Esophagus muscularis mucosa (tissue), 3 donors: ENCODE measurements at regions not wholly inside any gene's neighbourhood (a gene's known extent, or its start where the extent isn't known, plus 50 kb on each side); places are given as distances from the start of the nearest gene placed in this dataset.

ENCODE experiments used
- POLR2A ChIP-seq: fragments of 450-650 bp; IDR thresholded peaks from one replicate; pipeline ENCODE4 v1.6.1; 2017; ENCODE audit warnings: antibody characterized with exemption, moderate library complexity, mild to moderate bottlenecking, low read depth
- POLR2AphosphoS5 ChIP-seq, 2 donors: sonication (generic); formaldehyde crosslinking; IDR thresholded peaks; one replicate each; pipeline ENCODE4 v1.6.1; 2017; ENCODE audit warnings: antibody characterized with exemption in 2 of 2
- TF ChIP-seq, protein P1 (sequence below), 3 experiments: fragments of 200-600 bp in 2 of 3; fragments of 450-650 bp in 1 of 3; sonication (generic) in 2 of 3; IDR thresholded peaks; one replicate each; pipeline ENCODE4 v1.5.1; 2017 to 2019; ENCODE audit warnings: antibody characterized with exemption in 3 of 3, mild to moderate bottlenecking in 2 of 3, moderate library complexity in 1 of 3

DNA sequence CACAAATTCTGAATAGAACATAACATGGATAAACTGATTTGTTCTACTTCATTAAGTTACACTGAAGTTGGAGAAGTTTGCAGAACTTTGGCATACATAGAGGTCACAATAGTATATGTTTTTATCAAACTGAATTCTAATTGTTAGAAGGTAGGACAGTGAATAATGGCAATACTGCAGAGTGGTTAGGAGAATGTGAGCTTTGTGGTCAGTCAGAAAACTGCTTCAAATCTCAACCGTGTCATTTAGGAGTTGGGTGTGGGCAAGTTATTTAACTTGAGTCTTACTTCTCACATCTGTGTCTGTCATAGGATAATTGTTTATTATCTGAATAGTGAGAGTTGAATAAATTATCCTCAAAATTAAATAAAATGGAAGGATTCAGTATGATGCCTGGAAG, 374.6 kb upstream of the SYT1 start:
- TF ChIP-seq, protein P1, sequence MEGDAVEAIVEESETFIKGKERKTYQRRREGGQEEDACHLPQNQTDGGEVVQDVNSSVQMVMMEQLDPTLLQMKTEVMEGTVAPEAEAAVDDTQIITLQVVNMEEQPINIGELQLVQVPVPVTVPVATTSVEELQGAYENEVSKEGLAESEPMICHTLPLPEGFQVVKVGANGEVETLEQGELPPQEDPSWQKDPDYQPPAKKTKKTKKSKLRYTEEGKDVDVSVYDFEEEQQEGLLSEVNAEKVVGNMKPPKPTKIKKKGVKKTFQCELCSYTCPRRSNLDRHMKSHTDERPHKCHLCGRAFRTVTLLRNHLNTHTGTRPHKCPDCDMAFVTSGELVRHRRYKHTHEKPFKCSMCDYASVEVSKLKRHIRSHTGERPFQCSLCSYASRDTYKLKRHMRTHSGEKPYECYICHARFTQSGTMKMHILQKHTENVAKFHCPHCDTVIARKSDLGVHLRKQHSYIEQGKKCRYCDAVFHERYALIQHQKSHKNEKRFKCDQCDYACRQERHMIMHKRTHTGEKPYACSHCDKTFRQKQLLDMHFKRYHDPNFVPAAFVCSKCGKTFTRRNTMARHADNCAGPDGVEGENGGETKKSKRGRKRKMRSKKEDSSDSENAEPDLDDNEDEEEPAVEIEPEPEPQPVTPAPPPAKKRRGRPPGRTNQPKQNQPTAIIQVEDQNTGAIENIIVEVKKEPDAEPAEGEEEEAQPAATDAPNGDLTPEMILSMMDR (IDR thresholded peaks at IDR 0.05) = no peak
- no peak for TF ChIP-seq POLR2A
- TF ChIP-seq POLR2AphosphoS5 (IDR thresholded peaks at IDR 0.05) = no peak
